ENCODE measurements at regions not wholly inside any gene's neighbourhood (a gene's known extent, or its start where the extent isn't known, plus 50 kb on each side); places are given as distances from the start of the nearest gene placed in this dataset.
A peak's percentile ranks its signal among the peaks of the same experiment; 100 is the strongest.

- ChIA-PET POLR2A (interaction anchor here (0.5 kb wide), 1 partner anchor 66 kb away, joined by 4 read pairs; no protein-coding TSS in a partner anchor), CTCF (no interaction called here)
- Histone ChIP-seq H3K27ac (ENCODE audit: low read depth, low read length) (peak overlapping the region; percentile 73), H3K4me3 (ENCODE audit: low read depth, low read length) (no peak overlapping the region), H3K27me3 (ENCODE audit: control insufficient read depth, insufficient read depth, low read length) (no peaks in the 10 kb centered on the region), H3K9me3 (ENCODE audit: control insufficient read depth, insufficient read depth, low read length) (no peaks in the 10 kb centered on the region)
- no peak for TF ChIP-seq CTCF (IDR thresholded peaks at IDR 0.05; ENCODE audit: low read depth, low read length)
- DNase-seq (ENCODE audit: low read depth, low spot score) = no peak
These were observed 74.1 kb upstream of the SLC4A11 start for GRCh38 chr20:3312940-3313682.

GRCh38 chr20:3311623-3312022, 72.6 kb upstream of the SLC4A11 start:
- ChIA-PET CTCF (no interaction called here), POLR2A (no interaction called here)
- Histone ChIP-seq H3K4me3 (ENCODE audit: low read depth, low read length) (no peak overlapping the region), H3K9me3 (ENCODE audit: control insufficient read depth, insufficient read depth, low read length) (no peaks in the 10 kb centered on the region), H3K27ac (ENCODE audit: low read depth, low read length) (no peak overlapping the region), H3K27me3 (ENCODE audit: control insufficient read depth, insufficient read depth, low read length) (no peaks in the 10 kb centered on the region)
- TF ChIP-seq CTCF (IDR thresholded peaks at IDR 0.05; ENCODE audit: low read depth, low read length) = no peak
- no peak for DNase-seq (ENCODE audit: low read depth, low spot score)

DNA sequence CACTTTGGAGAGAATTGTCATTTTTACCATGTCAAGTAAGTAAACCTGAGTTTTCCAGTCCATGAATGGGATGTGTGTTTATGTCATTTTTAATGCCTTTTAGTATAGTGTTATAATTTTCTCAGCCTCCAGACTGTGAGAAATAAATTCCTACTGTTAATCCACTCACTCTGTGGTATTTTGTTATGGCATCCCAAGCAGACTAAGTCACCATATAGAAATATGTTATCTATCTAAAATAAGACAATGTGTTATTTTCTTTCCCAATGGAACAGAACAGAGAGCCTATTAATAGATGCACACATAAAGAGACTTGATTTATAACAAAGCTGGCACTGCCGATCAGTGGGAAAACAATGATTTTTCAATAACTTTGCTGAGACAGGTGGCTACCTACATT, 70.2 kb upstream of the SLC4A11 start:
- H3K4me3 ChIP-seq (ENCODE audit: low read depth, low read length) = no peak overlapping the region
- ChIA-PET POLR2A (no interaction called here), CTCF (no interaction called here)
- DNase-seq (ENCODE audit: low read depth, low spot score) = no peak
- H3K9me3 ChIP-seq (ENCODE audit: control insufficient read depth, insufficient read depth, low read length) = no peaks in the 10 kb centered on the region
- no peak overlapping the region for H3K27ac ChIP-seq (ENCODE audit: low read depth, low read length)
- no peaks in the 10 kb centered on the region for H3K27me3 ChIP-seq (ENCODE audit: control insufficient read depth, insufficient read depth, low read length)
- no peak for TF ChIP-seq CTCF (IDR thresholded peaks at IDR 0.05; ENCODE audit: low read depth, low read length)

GRCh38 chr20:3307725-3308124, 68.7 kb upstream of the SLC4A11 start:
- Histone ChIP-seq H3K4me3 (ENCODE audit: low read depth, low read length) (no peak overlapping the region), H3K27ac (ENCODE audit: low read depth, low read length) (no peak overlapping the region), H3K27me3 (ENCODE audit: control insufficient read depth, insufficient read depth, low read length) (no peaks in the 10 kb centered on the region), H3K9me3 (ENCODE audit: control insufficient read depth, insufficient read depth, low read length) (no peaks in the 10 kb centered on the region)
- TF ChIP-seq CTCF (IDR thresholded peaks at IDR 0.05; ENCODE audit: low read depth, low read length) = no peak
- POLR2A ChIA-PET = no interaction called here
- CTCF ChIA-PET = interaction anchor here (1.3 to 1.4 kb wide), 2 partner anchors 9 to 254 kb away, joined by 3 read pairs; no protein-coding TSS in a partner anchor
- DNase-seq (ENCODE audit: low read depth, low spot score) = no peak

DNA sequence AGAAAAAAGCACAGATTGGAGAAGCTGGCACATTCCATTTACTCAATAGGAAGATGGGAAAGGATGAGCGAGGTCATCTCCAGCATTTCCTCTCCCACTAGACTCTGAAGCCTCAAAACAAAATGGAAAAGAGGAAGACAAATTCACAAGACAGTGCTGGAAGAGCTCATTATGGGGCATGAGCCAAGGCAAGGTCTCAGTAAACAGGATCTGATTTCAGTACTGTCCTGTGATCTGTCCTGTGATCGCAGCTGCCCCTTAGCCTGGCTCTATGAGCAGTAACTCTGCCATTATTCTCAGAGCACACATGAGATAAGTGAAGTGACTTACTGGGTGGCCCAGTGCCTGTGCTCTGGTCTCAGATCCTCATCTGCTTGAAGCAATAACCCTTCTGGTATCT, 68.1 kb upstream of the SLC4A11 start:
- H3K9me3 ChIP-seq (ENCODE audit: control insufficient read depth, insufficient read depth, low read length) = no peaks in the 10 kb centered on the region
- H3K27me3 ChIP-seq (ENCODE audit: control insufficient read depth, insufficient read depth, low read length) = no peaks in the 10 kb centered on the region
- H3K4me3 ChIP-seq (ENCODE audit: low read depth, low read length) = no peak overlapping the region
- TF ChIP-seq CTCF (IDR thresholded peaks at IDR 0.05; ENCODE audit: low read depth, low read length) = no peak
- DNase-seq (ENCODE audit: low read depth, low spot score) = no peak
- ChIA-PET POLR2A (no interaction called here), CTCF (interaction anchor here (0.6 to 1.4 kb wide), 3 partner anchors 10 to 254 kb away, joined by 3 read pairs; no protein-coding TSS in a partner anchor)
- no peak overlapping the region for H3K27ac ChIP-seq (ENCODE audit: low read depth, low read length)
